GM23338 (cell line): ENCODE measurements at regions not wholly inside any gene's neighbourhood (a gene's known extent, or its start where the extent isn't known, plus 50 kb on each side); places are given as distances from the start of the nearest gene placed in this dataset.

ENCODE experiments used
- ATAC-seq: fragments of 200-7000 bp; cut with Tn5 transposase; 3 replicates; pipeline ENCODE4 v1.9.1; 2020
- DNase-seq: peaks from one replicate; pipeline ENCODE4 v3.0.0-alpha.2; 2015; ENCODE audit warnings: low spot score
- H2AFZ ChIP-seq: fragments of 200-600 bp; sonication (generic); 2 replicates; pipeline ENCODE4 v1.8.0; 2016; ENCODE audit warnings: antibody characterized with exemption, mild to moderate bottlenecking, moderate library complexity
- H3F3A ChIP-seq: fragments of 200-600 bp; sonication (generic); replicated peaks from 2 replicates; pipeline ENCODE4 v1.8.0; 2017; ENCODE audit warnings: antibody characterized with exemption, mixed run types, low read depth
- H3K27ac ChIP-seq: fragments of 200-600 bp; sonication (generic); 2 replicates; pipeline ENCODE4 v1.6.1; 2016; ENCODE audit warnings: low read depth
- H3K27me3 ChIP-seq: fragments of 200-600 bp; sonication (generic); 2 replicates; pipeline ENCODE4 v1.8.0; 2016; ENCODE audit warnings: mild to moderate bottlenecking, mixed run types, moderate library complexity; ENCODE audit not compliant: insufficient read depth
- H3K36me3 ChIP-seq: fragments of 200-600 bp; sonication (generic); 2 replicates; pipeline ENCODE4 v1.8.0; 2016; ENCODE audit warnings: mild to moderate bottlenecking; ENCODE audit not compliant: insufficient read depth
- H3K4me1 ChIP-seq: fragments of 200-600 bp; sonication (generic); 2 replicates; pipeline ENCODE4 v1.8.0; 2016; ENCODE audit warnings: mild to moderate bottlenecking, moderate library complexity; ENCODE audit not compliant: insufficient read depth
- H3K4me2 ChIP-seq: fragments of 200-600 bp; sonication (generic); 2 replicates; pipeline ENCODE4 v1.7.1; 2017; ENCODE audit warnings: mixed run types
- H3K4me3 ChIP-seq: fragments of 200-600 bp; sonication (generic); 2 replicates; pipeline ENCODE4 v1.6.1; 2016; ENCODE audit warnings: mixed run types
- H3K79me2 ChIP-seq: fragments of 200-600 bp; sonication (generic); replicated peaks from 2 replicates; pipeline ENCODE4 v1.8.0; 2017; ENCODE audit warnings: mild to moderate bottlenecking; ENCODE audit not compliant: insufficient read depth
- H3K9me2 ChIP-seq: fragments of 200-600 bp; sonication (generic); 2 replicates; pipeline ENCODE4 v1.8.0; 2017; ENCODE audit not compliant: insufficient read depth
- H4K20me1 ChIP-seq: fragments of 200-600 bp; sonication (generic); replicated peaks from 2 replicates; pipeline ENCODE4 v1.8.0; 2017; ENCODE audit warnings: mild to moderate bottlenecking; ENCODE audit not compliant: insufficient read depth
- H3K27ac Mint-ChIP-seq: 2 replicates; pipeline ENCODE4 v1.8.0; 2020; ENCODE audit warnings: inconsistent platforms, mild to moderate bottlenecking, moderate library complexity, mixed read lengths
- H3K27me3 Mint-ChIP-seq: 3 replicates; pipeline ENCODE4 v1.8.0; 2022; ENCODE audit warnings: low read depth, mild to moderate bottlenecking, moderate library complexity, mixed read lengths, inconsistent platforms; ENCODE audit not compliant: insufficient read depth, poor library complexity
- H3K36me3 Mint-ChIP-seq: 3 replicates; pipeline ENCODE4 v1.8.0; 2021; ENCODE audit warnings: low read depth, mild to moderate bottlenecking, inconsistent platforms, moderate library complexity, mixed read lengths
- H3K4me1 Mint-ChIP-seq: 3 replicates; pipeline ENCODE4 v1.8.0; 2020; ENCODE audit warnings: mild to moderate bottlenecking, inconsistent platforms, mixed read lengths
- H3K4me3 Mint-ChIP-seq: 3 replicates; pipeline ENCODE4 v1.8.0; 2021; ENCODE audit warnings: moderate library complexity, mild to moderate bottlenecking, inconsistent platforms, mixed read lengths
- H3K9me3 Mint-ChIP-seq: 3 replicates; pipeline ENCODE4 v1.8.0; 2020; ENCODE audit warnings: moderate library complexity, mild to moderate bottlenecking, inconsistent platforms, mixed read lengths
- CREB1 ChIP-seq: fragments of 250-450 bp; sonication (Bioruptor Pico); IDR thresholded peaks from 2 replicates; pipeline ENCODE4 v1.5.0; 2020; ENCODE audit warnings: low read depth, mild to moderate bottlenecking, moderate library complexity
- CTCF ChIP-seq, 2 experiments: fragments of 200-600 bp in 1 of 2; sonication (generic) in 1 of 2; conservative IDR thresholded peaks; 2 replicates each; pipeline versions ENCODE4 v1.5.1 to v1.6.1; 2016 to 2017; ENCODE audit warnings: antibody characterized with exemption in 2 of 2, low read depth in 2 of 2, mild to moderate bottlenecking in 2 of 2, moderate library complexity in 1 of 2
- ETS1 ChIP-seq: IDR thresholded peaks from 2 replicates; pipeline ENCODE4 v1.6.1; 2016; ENCODE audit warnings: antibody characterized with exemption
- EZH2 ChIP-seq: fragments of 200-600 bp; sonication (generic); IDR thresholded peaks from one replicate; pipeline ENCODE4 v1.8.0; 2017; ENCODE audit warnings: antibody characterized with exemption, mild to moderate bottlenecking, low read depth; ENCODE audit not compliant: unreplicated experiment
- EZH2phosphoT487 ChIP-seq: fragments of 200-600 bp; sonication (generic); IDR thresholded peaks from one replicate; pipeline ENCODE4 v1.8.1; 2018; ENCODE audit warnings: antibody characterized with exemption; ENCODE audit not compliant: unreplicated experiment
- JUNB ChIP-seq: IDR thresholded peaks from one replicate; pipeline ENCODE4 v1.6.1; 2016; ENCODE audit warnings: antibody characterized with exemption; ENCODE audit not compliant: unreplicated experiment
- NANOG ChIP-seq: IDR thresholded peaks from 2 replicates; pipeline ENCODE4 v1.6.1; 2016; ENCODE audit warnings: antibody characterized with exemption, borderline replicate concordance
- POLR2AphosphoS5 ChIP-seq: IDR thresholded peaks from 2 replicates; pipeline ENCODE4 v1.6.1; 2016; ENCODE audit warnings: antibody characterized with exemption, low read depth
- REST ChIP-seq: IDR thresholded peaks from one replicate; pipeline ENCODE4 v1.6.1; 2018; ENCODE audit warnings: antibody characterized with exemption; ENCODE audit not compliant: unreplicated experiment
- STAT1 ChIP-seq: IDR thresholded peaks from one replicate; pipeline ENCODE4 v1.6.1; 2016; ENCODE audit warnings: antibody characterized with exemption; ENCODE audit not compliant: unreplicated experiment
- ZNF114 ChIP-seq: fragments of 250-450 bp; sonication (Bioruptor Pico); IDR thresholded peaks from 2 replicates; pipeline ENCODE4 v1.5.0; 2020; ENCODE audit warnings: mild to moderate bottlenecking, moderate library complexity
- ZNF331 ChIP-seq: fragments of 250-450 bp; sonication (Bioruptor Pico); IDR thresholded peaks from 2 replicates; pipeline ENCODE4 v1.5.0; 2020; ENCODE audit warnings: low read depth, mild to moderate bottlenecking, moderate library complexity
- ZNF462 ChIP-seq: fragments of 250-450 bp; sonication (Bioruptor Pico); IDR thresholded peaks from 2 replicates; pipeline ENCODE4 v1.5.0; 2020; ENCODE audit warnings: mild to moderate bottlenecking, moderate library complexity

- DNase-seq (no peak), ATAC-seq (no peak)
- Histone ChIP-seq H3K4me1 (peaks cover 4% of the 10 kb centered on the region), H3K4me3 (no peak overlapping the region), H3K36me3 (no peaks in the 10 kb centered on the region), H4K20me1 (no peaks in the 10 kb centered on the region), H3K79me2 (no peaks in the 10 kb centered on the region), H3F3A (no peaks in the 10 kb centered on the region), H3K9me2 (no peaks in the 10 kb centered on the region), H3K4me2 (no peak overlapping the region), H3K27ac (no peak overlapping the region), H3K27me3 (no peaks in the 10 kb centered on the region), H2AFZ (no peak overlapping the region)
- H3K36me3 Mint-ChIP-seq, result no peaks in the 10 kb centered on the region
- H3K27me3 Mint-ChIP-seq, result no peaks in the 10 kb centered on the region
- H3K4me3 Mint-ChIP-seq, result no peak overlapping the region
- H3K27ac Mint-ChIP-seq, result no peak overlapping the region
- peaks cover 16% of the 10 kb centered on the region for H3K4me1 Mint-ChIP-seq
- H3K9me3 Mint-ChIP-seq, result no peaks in the 10 kb centered on the region
- TF ChIP-seq CTCF (conservative IDR thresholded peaks at IDR 0.05; ENCODE audit: low read depth in 2 of 2), result no peak
- no peak for TF ChIP-seq REST
- no peak for TF ChIP-seq ETS1
- TF ChIP-seq CREB1 (CRISPR knock-in tag), result no peak
- no peak for TF ChIP-seq JUNB
- TF ChIP-seq ZNF114, result no peak
- no peak for TF ChIP-seq POLR2AphosphoS5
- no peak for TF ChIP-seq NANOG
- TF ChIP-seq ZNF331 (CRISPR knock-in tag), result no peak
- TF ChIP-seq ZNF462 (CRISPR knock-in tag), result no peak
- no peak for TF ChIP-seq EZH2phosphoT487
- TF ChIP-seq STAT1, result no peak
- TF ChIP-seq EZH2, result no peak
Measured at GRCh38 chr6:140043762-140044378, 669.4 kb upstream of the CITED2 start.
